Upper lobe of left lung (tissue), 6 donors: ENCODE measurements at regions not wholly inside any gene's neighbourhood (a gene's known extent, or its start where the extent isn't known, plus 50 kb on each side); places are given as distances from the start of the nearest gene placed in this dataset.
A peak's percentile ranks its signal among the peaks of the same experiment; 100 is the strongest.

ENCODE experiments used
- ATAC-seq, 2 donors: fragments of 200-7000 bp; cut with Tn5 transposase; one replicate each; pipeline ENCODE4 v1.9.1; 2022; ENCODE audit warnings: mild to moderate bottlenecking in 2 of 2, moderate library complexity in 2 of 2; ENCODE audit not compliant: low FRiP score in 2 of 2
- DNase-seq, 2 donors: peaks; one replicate each; pipeline ENCODE4 v3.0.0-alpha.2; 2019 to 2020
- H3K27ac ChIP-seq, 4 donors: fragments of 200-600 bp; sonication (generic); one replicate each; pipeline ENCODE4 v1.5.1; 2016 to 2019
- H3K27me3 ChIP-seq, 4 donors: fragments of 200-600 bp; sonication (generic); one replicate each; pipeline ENCODE4 v1.5.1; 2017 to 2019
- H3K36me3 ChIP-seq, 4 donors: fragments of 200-600 bp; sonication (generic); one replicate each; pipeline ENCODE4 v1.5.1; 2016 to 2019
- H3K4me1 ChIP-seq, 4 donors: fragments of 200-600 bp; sonication (generic); one replicate each; pipeline ENCODE4 v1.5.1; 2018 to 2019
- H3K4me3 ChIP-seq, 4 donors: fragments of 200-600 bp; sonication (generic); one replicate each; pipeline ENCODE4 v1.5.1; 2017 to 2019; ENCODE audit warnings: mild to moderate bottlenecking in 2 of 4, moderate library complexity in 1 of 4
- H3K9me3 ChIP-seq, 4 donors: fragments of 200-600 bp; sonication (generic); one replicate each; pipeline ENCODE4 v1.5.1; 2018 to 2019
- CTCF ChIP-seq, 6 experiments: fragments of 450-650 bp in 4 of 6; fragments of 200-600 bp in 2 of 6; sonication (generic) in 2 of 6; IDR thresholded peaks; one replicate each; pipeline ENCODE4 v1.5.1; 2016 to 2019; ENCODE audit warnings: antibody characterized with exemption in 6 of 6
- EP300 ChIP-seq, 4 donors: sonication (generic); formaldehyde crosslinking; IDR thresholded peaks; one replicate each; pipeline ENCODE4 v1.5.1; 2017; ENCODE audit warnings: antibody characterized with exemption in 4 of 4, control low read depth in 2 of 4
- POLR2A ChIP-seq, 4 donors: fragments of 450-650 bp; IDR thresholded peaks; one replicate each; pipeline ENCODE4 v1.5.1; 2016 to 2017; ENCODE audit warnings: antibody characterized with exemption in 4 of 4, mild to moderate bottlenecking in 2 of 4
- POLR2AphosphoS5 ChIP-seq, 2 donors: sonication (generic); formaldehyde crosslinking; IDR thresholded peaks; one replicate each; pipeline ENCODE4 v1.5.1; 2017; ENCODE audit warnings: antibody characterized with exemption in 2 of 2
- WGBS, 2 donors: methylation state at CpG; one replicate each; pipeline ENCODE4 v1.1.5; 2017 to 2018; 5-methylcytosine and 5-hydroxymethylcytosine counted together
- donor health status: DM: no; HTN: no; CAD: no; lungs with moderate emphysema.
- donor health status: DM: no; HTN: yes; CAD: no; lungs with severe emphysema.

- no peak for TF ChIP-seq CTCF (IDR thresholded peaks at IDR 0.05)
- TF ChIP-seq POLR2AphosphoS5 (IDR thresholded peaks at IDR 0.05): no peak
- TF ChIP-seq POLR2A (IDR thresholded peaks at IDR 0.05): no peak
- no peak for TF ChIP-seq EP300 (IDR thresholded peaks at IDR 0.05)
- Histone ChIP-seq H3K27me3 (no peaks in the 10 kb centered on the region), H3K4me3 (no peak overlapping the region), H3K36me3 (no peaks in the 10 kb centered on the region), H3K9me3 (no peaks in the 10 kb centered on the region), H3K4me1 (no peaks in the 10 kb centered on the region), H3K27ac (no peak overlapping the region)
- 90 to 91% methylated on average over 6 of the region's 6 CpGs for WGBS, 2 donors
- DNase-seq (no peak), ATAC-seq (no peak)
Measured at GRCh38 chr11:122268601-122269130, 152.7 kb upstream of the BLID start.

GRCh38 chr11:122267602-122268001 is 151.6 kb upstream of the BLID start:
- peak in 1 of 2 donors; percentile 24 for ATAC-seq
- Histone ChIP-seq H3K4me1 (no peaks in the 10 kb centered on the region), H3K4me3 (no peak overlapping the region), H3K36me3 (no peaks in the 10 kb centered on the region), H3K27ac (no peak overlapping the region), H3K27me3 (no peaks in the 10 kb centered on the region), H3K9me3 (no peaks in the 10 kb centered on the region)
- no peak for DNase-seq
- TF ChIP-seq POLR2AphosphoS5 (IDR thresholded peaks at IDR 0.05) (no peak), POLR2A (IDR thresholded peaks at IDR 0.05) (no peak), EP300 (IDR thresholded peaks at IDR 0.05) (no peak), CTCF (IDR thresholded peaks at IDR 0.05) (no peak)
- 76 to 86% methylated on average over 2 of the region's 2 CpGs for WGBS, 2 donors

- no peak overlapping the region for H3K27ac ChIP-seq
- DNase-seq: no peak
- no peaks in the 10 kb centered on the region for H3K27me3 ChIP-seq
- no peak for ATAC-seq
- H3K4me3 ChIP-seq: no peak overlapping the region
- no peaks in the 10 kb centered on the region for H3K9me3 ChIP-seq
- TF ChIP-seq CTCF (IDR thresholded peaks at IDR 0.05): no peak
- TF ChIP-seq EP300 (IDR thresholded peaks at IDR 0.05): no peak
- no peaks in the 10 kb centered on the region for H3K4me1 ChIP-seq
- WGBS, 2 donors: 57 to 65% methylated on average over 2 of the region's 2 CpGs
- no peaks in the 10 kb centered on the region for H3K36me3 ChIP-seq
Measured at GRCh38 chr11:122265981-122266380, 150.0 kb upstream of the BLID start.

- no peaks in the 10 kb centered on the region for H3K9me3 ChIP-seq
- no peak overlapping the region for H3K4me3 ChIP-seq
- H3K27ac ChIP-seq: no peak overlapping the region
- no peak for DNase-seq
- no peak for ATAC-seq
- no peaks in the 10 kb centered on the region for H3K36me3 ChIP-seq
- 90 to 95% methylated on average over 4 of the region's 4 CpGs for WGBS, 2 donors
- H3K27me3 ChIP-seq: no peaks in the 10 kb centered on the region
- no peak for TF ChIP-seq CTCF (IDR thresholded peaks at IDR 0.05)
- TF ChIP-seq POLR2A (IDR thresholded peaks at IDR 0.05): no peak
- no peak for TF ChIP-seq POLR2AphosphoS5 (IDR thresholded peaks at IDR 0.05)
- no peak for TF ChIP-seq EP300 (IDR thresholded peaks at IDR 0.05)
- no peaks in the 10 kb centered on the region for H3K4me1 ChIP-seq
Measured at GRCh38 chr11:122264121-122264520, 148.1 kb upstream of the BLID start.

GRCh38 chr11:122261546-122261945 is 145.5 kb upstream of the BLID start:
- Histone ChIP-seq H3K27ac (no peak overlapping the region), H3K4me1 (no peaks in the 10 kb centered on the region), H3K36me3 (no peaks in the 10 kb centered on the region), H3K9me3 (no peaks in the 10 kb centered on the region), H3K4me3 (no peak overlapping the region), H3K27me3 (no peaks in the 10 kb centered on the region)
- no peak for DNase-seq
- no peak for ATAC-seq
- WGBS, 2 donors: 89 to 90% methylated on average over 4 of the region's 4 CpGs
- TF ChIP-seq POLR2AphosphoS5 (IDR thresholded peaks at IDR 0.05): no peak
- no peak for TF ChIP-seq POLR2A (IDR thresholded peaks at IDR 0.05)
- TF ChIP-seq EP300 (IDR thresholded peaks at IDR 0.05): no peak
- TF ChIP-seq CTCF (IDR thresholded peaks at IDR 0.05): no peak
